ENCODE measurements at regions not wholly inside any gene's neighbourhood (a gene's known extent, or its start where the extent isn't known, plus 50 kb on each side); places are given as distances from the start of the nearest gene placed in this dataset.

- no peak for DNase-seq (ENCODE audit: low spot score)
Measured at GRCh38 chr2:71891719-71892422, 255.8 kb downstream of the CYP26B1 start.

GRCh38 chr2:71891155-71891554, 256.5 kb downstream of the CYP26B1 start:
- no peak for DNase-seq (ENCODE audit: low spot score)

- no peak for DNase-seq (ENCODE audit: low spot score)
Measured at GRCh38 chr2:71889759-71890684, 257.6 kb downstream of the CYP26B1 start.

GRCh38 chr2:71888751-71889445, 258.8 kb downstream of the CYP26B1 start:
- DNase-seq (ENCODE audit: low spot score), result no peak

GRCh38 chr2:71887196-71887595, 260.5 kb downstream of the CYP26B1 start:
- no peak for DNase-seq (ENCODE audit: low spot score)

DNA sequence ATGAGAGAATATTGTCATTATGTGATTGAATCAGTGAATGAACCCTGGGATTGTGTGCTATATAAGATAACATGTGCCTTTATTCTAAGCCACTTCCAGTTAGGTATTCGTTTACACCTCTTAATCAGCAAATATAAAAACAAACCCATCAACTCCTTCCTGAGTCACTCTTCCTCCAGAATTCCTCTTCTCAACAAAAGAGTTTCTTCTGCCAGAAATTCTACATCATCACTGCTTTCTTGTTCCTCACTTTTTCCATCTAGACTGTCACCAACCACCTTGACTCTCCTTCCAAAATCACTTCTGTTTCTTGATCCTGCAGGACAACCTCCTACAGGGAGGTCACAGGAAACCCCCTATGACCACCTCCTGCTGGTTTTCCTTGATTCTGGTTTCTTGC, 261.4 kb downstream of the CYP26B1 start:
- DNase-seq (ENCODE audit: low spot score), result no peak

DNA sequence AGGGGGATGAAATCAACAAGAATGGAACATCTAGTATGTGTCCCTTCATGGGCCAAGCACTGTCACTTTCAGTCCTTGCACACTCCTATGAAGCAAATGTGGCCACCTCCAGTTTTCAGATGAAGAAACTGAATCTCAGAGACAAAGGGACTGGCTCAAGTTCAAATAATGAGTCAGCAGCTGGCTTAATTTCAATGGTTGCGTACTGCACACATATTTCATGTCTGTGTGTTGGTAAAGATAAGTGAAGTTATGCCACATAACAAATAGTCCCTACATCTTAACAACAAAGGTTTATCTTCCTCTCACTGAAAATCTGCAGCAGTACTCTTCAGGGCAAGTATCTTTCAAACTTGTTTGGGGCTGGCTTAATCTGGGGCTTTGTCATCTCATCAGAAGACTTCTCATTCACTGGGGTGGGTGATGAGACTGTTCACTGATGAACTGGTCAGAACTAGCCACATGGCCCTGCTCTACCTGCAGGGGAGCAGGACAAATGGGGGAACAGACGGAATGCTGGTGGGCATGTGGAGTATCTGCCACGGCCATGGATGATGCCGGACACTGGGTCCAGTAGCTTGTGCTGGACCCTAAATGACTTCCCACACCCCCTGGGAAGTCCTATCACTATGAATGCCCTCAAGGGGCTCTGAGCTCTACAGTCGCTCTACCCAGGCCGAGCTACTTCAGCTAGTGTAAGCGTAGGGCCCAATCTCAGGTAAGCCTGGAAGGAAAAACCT, 263.2 kb downstream of the CYP26B1 start:
- DNase-seq (ENCODE audit: low spot score), result no peak

DNA sequence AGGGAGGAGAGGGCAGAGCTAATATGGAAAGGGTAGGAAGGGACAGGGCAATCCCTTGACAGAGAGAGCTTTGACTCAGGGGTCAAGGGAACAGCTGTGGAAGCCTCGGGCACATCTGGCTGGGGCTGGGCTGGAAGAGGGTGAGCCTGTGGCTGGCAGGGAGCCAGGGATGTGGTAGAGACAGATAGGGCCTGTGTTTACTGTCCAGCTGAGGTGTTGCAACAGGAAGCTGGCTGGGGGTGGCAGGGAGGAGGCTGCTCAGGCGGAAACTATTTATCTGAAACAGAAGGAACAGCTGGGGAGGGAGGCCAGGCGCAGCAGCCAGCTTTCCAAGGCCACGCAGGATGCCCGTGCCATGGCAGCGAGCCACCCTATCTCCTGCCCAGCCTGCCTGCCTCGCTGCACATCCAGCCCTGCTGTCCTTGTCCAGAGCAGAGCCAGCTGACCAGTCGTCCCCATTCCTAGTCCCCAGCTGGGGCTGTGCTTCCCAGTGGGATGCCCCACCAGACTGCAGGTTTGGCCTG, 264.7 kb downstream of the CYP26B1 start:
- peak; percentile 19 for DNase-seq (ENCODE audit: low spot score)

- DNase-seq (ENCODE audit: low spot score), result no peak
Measured at GRCh38 chr2:71882236-71882946, 265.3 kb downstream of the CYP26B1 start.

DNA sequence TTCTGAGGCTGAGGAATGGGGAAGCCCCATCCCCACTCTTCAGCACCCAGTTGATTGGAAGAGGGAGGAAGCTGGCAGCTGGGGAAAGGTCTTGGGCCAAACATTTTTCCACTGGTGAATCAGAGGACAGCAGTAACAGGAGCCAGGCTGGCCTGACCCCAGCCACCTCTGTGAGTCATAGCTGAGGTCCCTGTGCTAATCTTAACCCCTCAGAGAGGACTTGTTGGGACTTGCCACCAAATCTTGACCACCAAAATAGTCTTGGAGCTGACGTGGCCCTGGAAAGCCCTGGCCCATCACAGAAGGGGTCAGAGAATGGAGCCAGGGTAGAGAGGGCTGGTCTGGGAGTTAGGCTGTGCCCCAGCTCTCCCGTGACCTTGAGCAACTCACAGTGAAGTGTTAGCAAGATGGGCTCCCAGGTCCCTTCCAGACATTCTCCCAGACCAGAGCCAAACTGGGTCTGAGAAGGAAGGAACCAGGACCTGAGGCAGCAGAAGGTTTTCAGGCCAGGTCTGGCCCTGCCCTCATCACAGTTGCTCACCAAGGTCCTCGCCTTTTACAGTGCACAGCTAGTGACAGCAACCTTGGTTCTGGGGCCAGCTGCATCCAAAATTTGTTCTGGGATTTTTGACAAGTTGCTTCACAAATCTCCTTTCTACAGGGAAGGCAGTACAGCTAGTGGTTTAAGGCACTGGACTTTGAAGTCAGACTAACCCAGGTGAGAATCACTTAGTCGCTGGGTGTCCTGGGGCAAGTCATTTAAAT, 266.6 kb downstream of the CYP26B1 start:
- DNase-seq (ENCODE audit: low spot score), result no peak

- DNase-seq (ENCODE audit: low spot score), result no peak
Measured at GRCh38 chr2:71880287-71880686, 267.4 kb downstream of the CYP26B1 start.

GRCh38 chr2:71879509-71880184, 268.0 kb downstream of the CYP26B1 start:
- DNase-seq (ENCODE audit: low spot score), result no peak

- DNase-seq (ENCODE audit: low spot score), result no peak
Measured at GRCh38 chr2:71878626-71879508, 268.8 kb downstream of the CYP26B1 start.

DNA sequence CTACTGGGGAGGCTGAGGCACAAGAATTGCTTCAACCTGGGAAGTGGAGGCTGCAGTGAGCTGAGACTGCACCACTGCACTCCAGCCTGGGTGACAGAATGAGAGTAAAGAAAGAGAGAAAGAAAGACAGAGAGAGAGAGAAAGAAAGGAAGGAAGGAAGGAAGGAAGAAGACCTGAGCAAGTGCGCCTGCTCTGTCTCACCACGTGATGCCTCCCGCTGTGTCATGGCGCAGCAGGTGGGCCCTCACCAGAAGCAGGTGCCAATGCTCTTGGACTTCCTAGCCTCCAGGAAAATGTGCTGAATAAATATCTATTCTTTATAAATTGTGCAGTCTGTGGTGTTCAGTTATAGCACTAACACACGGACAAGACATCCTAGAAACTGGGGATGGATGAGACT, 270.0 kb downstream of the CYP26B1 start:
- DNase-seq (ENCODE audit: low spot score), result no peak

DNA sequence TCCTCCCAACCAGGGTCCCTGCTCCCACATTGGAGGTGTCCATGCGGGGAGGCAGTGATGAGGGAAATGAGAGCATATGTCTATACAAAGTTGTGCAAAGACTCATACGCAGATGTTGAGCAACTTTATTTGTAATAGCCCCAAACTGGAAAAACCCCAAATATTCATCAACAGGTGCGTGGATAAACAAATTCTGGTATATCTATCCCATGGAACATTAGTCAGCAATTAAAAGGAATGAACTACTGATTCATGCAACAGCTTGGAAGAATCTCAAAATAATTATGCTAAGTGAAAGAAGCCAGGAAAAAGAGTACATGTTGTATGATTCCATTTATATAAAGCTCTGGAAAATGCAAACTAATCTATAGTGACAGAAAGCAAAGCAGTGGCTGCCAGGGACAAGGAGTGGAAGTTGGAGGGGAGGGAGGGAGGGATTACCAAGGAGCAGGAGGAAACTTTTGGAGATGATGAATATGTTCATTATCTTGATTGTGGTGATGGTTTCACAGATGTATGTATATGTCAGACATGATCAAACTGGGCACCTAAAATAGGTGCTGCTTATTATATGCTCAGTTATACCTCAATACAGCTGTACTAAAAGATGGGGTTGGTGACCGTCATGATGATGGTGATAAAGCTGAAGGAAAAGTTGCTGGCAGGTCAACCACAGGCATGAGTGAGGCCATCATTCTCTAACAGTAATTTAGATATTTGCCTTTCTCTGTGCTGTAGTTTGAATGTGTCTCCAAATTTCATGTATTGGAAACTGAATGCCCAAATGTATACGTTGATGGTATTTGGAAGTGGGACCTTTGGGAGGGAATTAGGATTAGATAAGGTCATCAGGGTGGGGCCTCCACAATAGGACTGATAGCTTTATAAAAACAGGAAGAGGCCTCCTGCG, 270.9 kb downstream of the CYP26B1 start:
- DNase-seq (ENCODE audit: low spot score), result no peak

GRCh38 chr2:71872466-71873051, 275.1 kb downstream of the CYP26B1 start:
- DNase-seq (ENCODE audit: low spot score), result no peak

DNA sequence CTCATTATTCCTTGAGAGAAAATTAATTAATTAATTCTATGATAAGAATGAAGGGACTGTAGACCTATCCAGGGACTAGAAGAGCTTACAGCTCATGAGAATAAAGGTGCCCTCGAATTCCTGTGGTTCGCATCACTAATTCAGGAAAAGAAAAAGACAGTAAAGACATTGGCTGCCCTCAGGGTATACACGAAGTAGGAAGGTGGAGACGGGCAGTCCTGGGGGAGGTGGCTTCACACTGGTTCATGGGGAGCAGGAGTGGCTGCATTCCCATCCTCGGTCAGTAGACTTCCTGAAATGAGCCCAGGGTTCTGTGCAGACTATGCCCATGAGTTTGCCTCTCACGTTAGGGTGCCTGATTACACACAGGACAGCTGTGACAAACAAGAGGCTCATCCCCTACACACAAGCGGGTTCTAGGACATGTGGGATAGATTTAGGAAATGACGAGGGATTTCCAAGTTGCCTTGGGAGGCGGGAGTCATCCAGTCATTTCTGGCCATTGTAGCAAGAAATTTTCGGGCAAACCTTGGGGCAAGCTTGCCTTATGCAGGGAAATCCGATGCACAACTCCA, 282.2 kb downstream of the CYP26B1 start:
- no peak for DNase-seq (ENCODE audit: low spot score)
